SK-MEL-5 (cell line): ENCODE measurements at regions not wholly inside any gene's neighbourhood (a gene's known extent, or its start where the extent isn't known, plus 50 kb on each side); places are given as distances from the start of the nearest gene placed in this dataset.

ENCODE experiments used
- DNase-seq: peaks from one replicate; pipeline ENCODE4 v3.0.0-alpha.2; 2016; ENCODE audit warnings: low read depth, low spot score
- in situ Hi-C: cut with HindIII; loops from 2 replicates; pipeline ENCODE4 v1.10.0; 2016; ENCODE audit warnings: low sequenced_read_pairs, high pct_unique_total_duplicates, low pct_unique_long_range_greater_than_20kb

GRCh38 chrX:63408050-63408449 is 56.9 kb upstream of the SPIN4 start:
- DNase-seq: no peak
- in situ Hi-C loops: no loop called here

GRCh38 chrX:63404332-63404731 is 53.2 kb upstream of the SPIN4 start:
- no peak for DNase-seq
- in situ Hi-C loops: no loop called here

GRCh38 chrX:63402106-63402505 is 51.0 kb upstream of the SPIN4 start:
- DNase-seq: no peak
- in situ Hi-C loops: no loop called here
